H1 (cell line): ENCODE measurements at regions not wholly inside any gene's neighbourhood (a gene's known extent, or its start where the extent isn't known, plus 50 kb on each side); places are given as distances from the start of the nearest gene placed in this dataset.

Source experiments
- CTCF ChIA-PET: fragments of 300-600 bp; sonication (Branson Sonifier 250); formaldehyde crosslinking; loops from one replicate; lab custom pipeline; 2021; ENCODE audit not compliant: partially characterized antibody; lab: Charles Lee
- POLR2A ChIA-PET: fragments of 300-600 bp; sonication (Branson Sonifier 250); formaldehyde crosslinking; loops from one replicate; lab custom pipeline; 2021; ENCODE audit warnings: inconsistent platforms; ENCODE audit not compliant: partially characterized antibody; lab: Charles Lee
- DNase-seq, 2 experiments: peaks; one replicate each; pipeline versions ENCODE4 v3.0.0 to v3.0.0-alpha.2; 2010 to 2022; ENCODE audit warnings: low spot score in 2 of 2, low read depth in 1 of 2, mixed read lengths in 1 of 2
- FAIRE-seq: peaks from 2 replicates; lab custom pipeline; 2011; peaks lifted over from hg19 to GRCh38; lab: Jason Lieb, UNC
- H2AFZ ChIP-seq: 2 replicates; pipeline ENCODE4 v1.8.1; 2012; ENCODE audit warnings: low read length, inconsistent platforms
- H2AK5ac ChIP-seq: 2 replicates; pipeline ENCODE4 v1.6.1; 2013; ENCODE audit warnings: low read depth, low read length
- H2BK120ac ChIP-seq: replicated peaks from 2 replicates; pipeline ENCODE3; 2013; ENCODE audit warnings: low read depth, low read length, inconsistent platforms
- H2BK12ac ChIP-seq: 2 replicates; pipeline ENCODE4 v1.6.1; 2013; ENCODE audit warnings: low read depth, low read length
- H2BK15ac ChIP-seq: 2 replicates; pipeline ENCODE4 v1.6.1; 2013; ENCODE audit warnings: low read length
- H2BK20ac ChIP-seq: 2 replicates; pipeline ENCODE4 v1.6.1; 2013; ENCODE audit warnings: low read length
- H2BK5ac ChIP-seq: 2 replicates; pipeline ENCODE4 v1.6.1; 2013; ENCODE audit warnings: low read depth, low read length
- H3K14ac ChIP-seq: 2 replicates; pipeline ENCODE4 v1.6.1; 2013; ENCODE audit warnings: inconsistent platforms; ENCODE audit not compliant: insufficient read length
- H3K18ac ChIP-seq: 2 replicates; pipeline ENCODE4 v1.6.1; 2013; ENCODE audit warnings: low read length; ENCODE audit errors: extremely low read depth
- H3K23ac ChIP-seq: 2 replicates; pipeline ENCODE4 v1.6.1; 2013; ENCODE audit warnings: inconsistent platforms; ENCODE audit not compliant: insufficient read length
- H3K23me2 ChIP-seq: 2 replicates; pipeline ENCODE4 v1.6.1; 2013; ENCODE audit warnings: low read depth, low read length
- H3K27ac ChIP-seq: 2 replicates; pipeline ENCODE4 v1.6.1; 2011; ENCODE audit warnings: low read depth, low read length, inconsistent platforms
- H3K27me3 ChIP-seq, 4 experiments: replicated peaks in 1 of 4; 1 replicate in 1 of 4; 2 replicates in 3 of 4; pipeline versions ENCODE4 v1.6.1 to v1.8.1; 2011 to 2013; ENCODE audit warnings: low read length in 3 of 4, mild to moderate bottlenecking in 3 of 4, inconsistent platforms in 2 of 4, mixed read lengths in 2 of 4, moderate library complexity in 1 of 4; ENCODE audit not compliant: control insufficient read depth in 3 of 4, insufficient read depth in 3 of 4; ENCODE audit errors: extremely low read depth in 1 of 4
- H3K36me3 ChIP-seq, 4 experiments: 2 replicates each; pipeline versions ENCODE4 v1.6.1 to v1.8.1; 2011 to 2013; ENCODE audit warnings: mild to moderate bottlenecking in 4 of 4, low read length in 3 of 4, moderate library complexity in 2 of 4, control low read depth in 1 of 4, inconsistent platforms in 1 of 4; ENCODE audit not compliant: insufficient read depth in 4 of 4, control insufficient read depth in 2 of 4
- H3K4ac ChIP-seq: replicated peaks from 2 replicates; pipeline ENCODE3; 2013; ENCODE audit warnings: low read length, low read depth, mixed read lengths, inconsistent platforms; ENCODE audit not compliant: insufficient read length
- H3K4me1 ChIP-seq, 4 experiments: replicated peaks in 1 of 4; 1 replicate in 1 of 4; 2 replicates in 3 of 4; pipeline versions ENCODE4 v1.6.1 to v1.8.1; 2011 to 2013; ENCODE audit warnings: low read length in 3 of 4, inconsistent platforms in 2 of 4, mixed read lengths in 1 of 4; ENCODE audit not compliant: insufficient read depth in 4 of 4, control insufficient read depth in 3 of 4
- H3K4me2 ChIP-seq, 2 experiments: 2 replicates each; pipeline versions ENCODE4 v1.6.1 to v1.8.1; 2011 to 2013; ENCODE audit warnings: low read depth in 2 of 2, low read length in 2 of 2, control low read depth in 1 of 2, inconsistent platforms in 1 of 2, mild to moderate bottlenecking in 1 of 2; ENCODE audit not compliant: insufficient read depth in 1 of 2
- H3K4me3 ChIP-seq, 4 experiments: fragments of 200-600, 300-600 bp in 1 of 4; sonication (generic), shearing (Covaris generic), sonication (Bioruptor Twin) in 1 of 4; 2 replicates each; pipeline versions ENCODE4 v1.5.1 to v1.8.1; 2011 to 2016; ENCODE audit warnings: low read length in 4 of 4, low read depth in 3 of 4, control low read depth in 2 of 4, inconsistent platforms in 2 of 4, mild to moderate bottlenecking in 2 of 4, mixed read lengths in 1 of 4, moderate library complexity in 1 of 4; ENCODE audit not compliant: insufficient read depth in 2 of 4; ENCODE audit errors: extremely low read depth in 1 of 4
- H3K56ac ChIP-seq: replicated peaks from 2 replicates; pipeline ENCODE3; 2013; ENCODE audit warnings: low read depth, mild to moderate bottlenecking, mixed read lengths, low read length, inconsistent platforms; ENCODE audit not compliant: insufficient read length
- H3K79me1 ChIP-seq: 2 replicates; pipeline ENCODE4 v1.6.1; 2013; ENCODE audit warnings: low read depth, low read length, control low read depth
- H3K79me2 ChIP-seq, 2 experiments: 2 replicates each; pipeline versions ENCODE4 v1.6.1 to v1.8.1; 2012 to 2013; ENCODE audit warnings: low read length in 2 of 2, mild to moderate bottlenecking in 2 of 2, inconsistent platforms in 1 of 2; ENCODE audit not compliant: insufficient read depth in 2 of 2, control insufficient read depth in 1 of 2
- H3K9ac ChIP-seq, 4 experiments: replicated peaks in 1 of 4; 1 replicate in 1 of 4; 2 replicates in 3 of 4; pipeline versions ENCODE4 v1.6.1 to v1.8.1; 2011 to 2013; ENCODE audit warnings: low read depth in 3 of 4, low read length in 3 of 4, control low read depth in 2 of 4, mild to moderate bottlenecking in 2 of 4, moderate library complexity in 2 of 4, inconsistent platforms in 1 of 4; ENCODE audit errors: extremely low read depth in 1 of 4
- H3K9me3 ChIP-seq, 2 experiments: 2 replicates each; pipeline versions ENCODE4 v1.6.1 to v1.8.1; 2012 to 2013; ENCODE audit warnings: mild to moderate bottlenecking in 2 of 2, moderate library complexity in 2 of 2, control low read depth in 1 of 2, inconsistent platforms in 1 of 2, low read depth in 1 of 2, low read length in 1 of 2, mixed read lengths in 1 of 2; ENCODE audit not compliant: insufficient read depth in 2 of 2
- H4K20me1 ChIP-seq, 2 experiments: replicated peaks in 1 of 2; 2 replicates each; pipeline versions ENCODE3 to v1.8.1; 2011 to 2013; ENCODE audit warnings: inconsistent platforms in 2 of 2, low read length in 2 of 2, mild to moderate bottlenecking in 1 of 2; ENCODE audit not compliant: insufficient read depth in 2 of 2, control insufficient read depth in 1 of 2
- H4K5ac ChIP-seq: 2 replicates; pipeline ENCODE4 v1.6.1; 2013; ENCODE audit warnings: low read length, low read depth, mixed read lengths, inconsistent platforms; ENCODE audit not compliant: insufficient read length
- H4K8ac ChIP-seq: 2 replicates; pipeline ENCODE4 v1.8.0; 2013; ENCODE audit warnings: mild to moderate bottlenecking, moderate library complexity, low read length, inconsistent platforms; ENCODE audit not compliant: insufficient read depth; ENCODE audit errors: extremely low read depth
- H4K91ac ChIP-seq: replicated peaks from 2 replicates; pipeline ENCODE3; 2013; ENCODE audit warnings: low read length, mixed read lengths, inconsistent platforms; ENCODE audit not compliant: insufficient read length
- CBX8 ChIP-seq: fragments of 300-800, 300-1000 bp; sonication (generic); IDR thresholded peaks from 2 replicates; pipeline ENCODE4 v1.7.1; 2016; ENCODE audit warnings: low read depth, low read length, borderline replicate concordance
- E2F6 ChIP-seq: IDR thresholded peaks from 2 replicates; pipeline ENCODE4 v1.6.1; 2012; ENCODE audit warnings: inconsistent platforms
- NANOG ChIP-seq: IDR thresholded peaks from 2 replicates; pipeline ENCODE4 v1.6.1; 2011; ENCODE audit warnings: low read length, low read depth, mild to moderate bottlenecking, inconsistent platforms; ENCODE audit not compliant: insufficient read depth, poor library complexity, severe bottlenecking
- POLR2AphosphoS5 ChIP-seq: IDR thresholded peaks from 2 replicates; pipeline ENCODE4 v1.6.1; 2011; ENCODE audit warnings: low read depth, low read length
- WGBS, 2 experiments: shearing (Covaris generic) in 1 of 2; methylation state at CpG; one replicate each; pipeline versions ENCODE4 v1.1.6 to v1.1.7; 2013 to 2015; ENCODE audit warnings: low lambda C conversion rate in 2 of 2, mixed read lengths in 2 of 2, inconsistent platforms in 1 of 2, low coverage in 1 of 2, missing lambda C conversion rate in 1 of 2; ENCODE audit not compliant: insufficient replicate concordance in 2 of 2, insufficient coverage in 1 of 2, insufficient read length in 1 of 2; ENCODE audit errors: extremely low coverage in 1 of 2, missing lambda C conversion rate in 1 of 2; 5-methylcytosine and 5-hydroxymethylcytosine counted together

GRCh38 chr14:85401384-85401783 lies 128.6 kb upstream of the FLRT2 start:
- no peaks in the 10 kb centered on the region for H3K27me3 ChIP-seq
- DNase-seq: no peak
- H2AFZ ChIP-seq: no peak overlapping the region
- no peaks in the 10 kb centered on the region for H3K9me3 ChIP-seq
- no peak overlapping the region for H3K4ac ChIP-seq
- no peak overlapping the region for H4K5ac ChIP-seq
- H3K56ac ChIP-seq: no peak overlapping the region
- no peaks in the 10 kb centered on the region for H4K20me1 ChIP-seq
- no peak overlapping the region for H3K9ac ChIP-seq
- H3K23ac ChIP-seq: no peak overlapping the region
- WGBS, 2 experiments: 92% methylated on average over 1 of the region's 1 CpG; no CpG with 5 or more reads in 1 of the 2 experiments
- H3K14ac ChIP-seq: no peak overlapping the region
- H3K4me1 ChIP-seq: no peaks in the 10 kb centered on the region; a peak in 1 of 7 replicates
- ChIA-PET CTCF (no interaction called here), POLR2A (no interaction called here)
- H3K4me2 ChIP-seq: no peak overlapping the region
- H2BK20ac ChIP-seq: no peak overlapping the region
- no peak overlapping the region for H2BK15ac ChIP-seq
- H4K8ac ChIP-seq: no peak overlapping the region
- no peak overlapping the region for H2BK5ac ChIP-seq
- TF ChIP-seq CBX8 (no peak), POLR2AphosphoS5 (no peak), NANOG (no peak), E2F6 (no peak)
- no peak overlapping the region for H2AK5ac ChIP-seq
- no peak for FAIRE-seq
- H3K4me3 ChIP-seq: no peak overlapping the region
- no peak overlapping the region for H2BK120ac ChIP-seq
- no peaks in the 10 kb centered on the region for H3K79me1 ChIP-seq
- no peak overlapping the region for H4K91ac ChIP-seq
- no peak overlapping the region for H2BK12ac ChIP-seq
- no peaks in the 10 kb centered on the region for H3K23me2 ChIP-seq
- no peaks in the 10 kb centered on the region for H3K36me3 ChIP-seq
- no peak overlapping the region for H3K18ac ChIP-seq
- no peak overlapping the region for H3K27ac ChIP-seq
- H3K79me2 ChIP-seq: no peaks in the 10 kb centered on the region
